ENCODE measurements at regions not wholly inside any gene's neighbourhood (a gene's known extent, or its start where the extent isn't known, plus 50 kb on each side); places are given as distances from the start of the nearest gene placed in this dataset.

DNA sequence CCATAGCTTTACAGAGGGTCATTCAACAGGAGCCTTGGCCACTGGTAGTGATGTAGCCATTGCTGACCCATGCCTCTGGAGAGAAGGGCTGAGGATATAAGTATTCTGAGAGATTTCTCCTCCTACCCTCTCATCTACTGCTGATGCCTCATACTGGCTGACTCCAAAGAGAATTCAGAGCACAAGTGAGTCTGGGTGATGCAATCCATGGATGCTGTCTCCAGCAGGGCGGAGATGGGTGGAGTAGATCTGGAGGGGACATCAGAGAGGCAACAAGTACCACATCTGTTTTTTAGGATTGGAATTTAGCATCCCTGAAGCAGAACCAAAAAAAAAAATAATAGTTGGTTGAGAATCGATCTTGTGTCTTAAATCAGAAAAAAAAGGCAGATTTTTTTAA is 705.7 kb upstream of the CELF2 start:
- intact Hi-C loops (cut with micrococcal nuclease): no loop called here
- Mint-ChIP-seq H3K27me3 (no peaks in the 10 kb centered on the region), H3K9me3 (peaks cover 8% of the 10 kb centered on the region), H3K4me3 (no peak overlapping the region), H3K27ac (no peak overlapping the region), H3K4me1 (ENCODE audit: low read depth) (no peaks in the 10 kb centered on the region), H3K36me3 (ENCODE audit: low read depth) (no peaks in the 10 kb centered on the region)

DNA sequence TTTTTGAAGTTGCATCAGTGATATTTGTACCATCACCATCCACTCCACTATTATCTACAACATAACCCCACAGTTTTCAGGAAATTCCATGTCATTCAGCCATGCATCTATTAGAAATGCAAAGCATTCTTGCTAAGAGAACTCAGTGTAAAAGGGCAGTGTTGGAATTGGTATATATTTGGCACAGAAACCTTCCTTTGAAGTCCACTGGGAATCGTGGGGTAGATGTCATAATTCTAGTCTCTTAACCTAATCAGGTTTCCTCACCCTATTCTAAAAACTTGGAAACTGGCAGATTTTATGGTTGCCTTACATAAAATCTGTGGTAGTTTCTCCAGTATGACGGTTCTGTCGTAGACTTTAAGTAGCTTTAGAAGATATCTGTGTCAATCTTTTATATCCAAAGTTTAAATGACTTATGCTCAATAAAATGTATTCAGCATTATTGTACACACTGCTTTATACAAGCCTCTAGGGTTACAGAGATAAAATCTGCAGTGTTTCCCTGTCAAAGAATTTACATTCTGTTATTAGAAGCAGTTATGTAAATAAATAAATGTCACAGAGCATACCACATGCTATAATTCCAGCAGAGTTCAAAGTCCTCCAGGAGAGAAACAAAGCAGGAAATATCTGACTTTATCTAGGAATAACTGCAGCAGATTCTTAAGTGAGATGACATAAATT is 704.4 kb upstream of the CELF2 start:
- no peaks in the 10 kb centered on the region for H3K36me3 Mint-ChIP-seq (ENCODE audit: low read depth)
- intact Hi-C loops (cut with micrococcal nuclease): no loop called here
- H3K27me3 Mint-ChIP-seq: no peaks in the 10 kb centered on the region
- H3K9me3 Mint-ChIP-seq: no peaks in the 10 kb centered on the region
- H3K4me1 Mint-ChIP-seq (ENCODE audit: low read depth): no peaks in the 10 kb centered on the region
- H3K4me3 Mint-ChIP-seq: no peak overlapping the region
- H3K27ac Mint-ChIP-seq: no peak overlapping the region

DNA sequence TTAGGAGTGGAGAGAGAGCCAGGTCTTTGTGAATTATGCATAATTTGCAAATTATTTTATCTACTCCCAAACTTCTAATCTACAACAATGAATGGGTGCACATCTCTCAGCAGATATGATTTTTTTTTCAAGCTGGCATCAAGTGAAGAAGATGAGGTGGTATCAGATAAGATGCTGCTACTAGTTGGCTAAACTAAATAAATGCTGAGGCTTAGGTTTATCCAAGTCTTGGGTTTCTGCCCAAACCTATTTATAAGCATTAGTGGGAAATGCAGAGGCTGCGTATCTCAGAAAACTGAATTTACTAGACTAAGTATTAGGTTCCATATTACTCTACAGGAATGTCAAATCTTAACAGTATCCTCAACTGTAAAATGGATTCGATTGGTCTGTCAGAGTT is 703.0 kb upstream of the CELF2 start:
- Mint-ChIP-seq H3K27ac (no peak overlapping the region), H3K4me1 (ENCODE audit: low read depth) (no peaks in the 10 kb centered on the region), H3K27me3 (no peaks in the 10 kb centered on the region), H3K4me3 (no peak overlapping the region), H3K9me3 (no peaks in the 10 kb centered on the region), H3K36me3 (ENCODE audit: low read depth) (no peaks in the 10 kb centered on the region)
- intact Hi-C loops (cut with micrococcal nuclease): no loop called here

DNA sequence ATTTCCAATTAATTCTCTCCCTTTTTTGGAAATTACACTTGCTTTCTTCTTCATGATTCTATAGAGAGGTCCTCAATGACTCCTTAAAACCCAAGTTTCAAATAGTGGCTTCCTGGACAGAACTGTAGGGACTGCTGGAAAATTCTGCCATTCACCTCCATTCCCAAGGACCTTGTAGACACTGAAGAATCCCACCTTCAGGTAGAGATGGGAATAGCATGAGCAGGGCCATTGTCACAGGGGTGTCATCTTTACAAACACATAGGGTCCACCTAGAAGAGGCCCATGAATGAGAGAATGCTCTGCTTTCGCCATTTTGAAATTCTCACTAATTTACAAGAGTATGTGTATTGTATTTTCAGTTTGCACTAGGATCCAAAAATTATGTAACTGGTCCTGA is 701.7 kb upstream of the CELF2 start:
- no peaks in the 10 kb centered on the region for H3K36me3 Mint-ChIP-seq (ENCODE audit: low read depth)
- intact Hi-C loops (cut with micrococcal nuclease): no loop called here
- no peak overlapping the region for H3K4me3 Mint-ChIP-seq
- no peaks in the 10 kb centered on the region for H3K27me3 Mint-ChIP-seq
- H3K27ac Mint-ChIP-seq: no peak overlapping the region
- H3K9me3 Mint-ChIP-seq: peaks cover 3% of the 10 kb centered on the region
- H3K4me1 Mint-ChIP-seq (ENCODE audit: low read depth): no peaks in the 10 kb centered on the region

DNA sequence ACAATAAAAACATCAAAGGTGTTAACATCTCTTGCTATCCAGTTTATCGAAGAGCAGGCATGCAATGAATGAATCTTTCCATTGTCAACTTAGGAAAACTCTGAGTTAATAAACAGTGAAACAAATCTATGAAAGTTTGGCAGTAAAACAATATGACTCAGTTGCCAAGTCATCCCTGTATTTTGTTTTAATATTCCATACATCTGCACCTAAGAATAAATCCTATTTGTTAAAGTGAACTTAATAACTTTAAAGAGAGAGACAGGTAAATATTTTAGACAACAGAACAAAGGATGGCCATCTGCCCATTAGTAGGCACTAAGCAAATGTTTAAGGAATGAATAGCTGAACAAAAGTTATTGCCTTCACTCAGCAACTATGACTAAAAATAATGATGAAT is 700.5 kb upstream of the CELF2 start:
- H3K4me3 Mint-ChIP-seq: no peak overlapping the region
- intact Hi-C loops (cut with micrococcal nuclease): no loop called here
- no peaks in the 10 kb centered on the region for H3K36me3 Mint-ChIP-seq (ENCODE audit: low read depth)
- no peak overlapping the region for H3K27ac Mint-ChIP-seq
- H3K4me1 Mint-ChIP-seq (ENCODE audit: low read depth): no peaks in the 10 kb centered on the region
- no peaks in the 10 kb centered on the region for H3K27me3 Mint-ChIP-seq
- peaks cover 15% of the 10 kb centered on the region for H3K9me3 Mint-ChIP-seq

DNA sequence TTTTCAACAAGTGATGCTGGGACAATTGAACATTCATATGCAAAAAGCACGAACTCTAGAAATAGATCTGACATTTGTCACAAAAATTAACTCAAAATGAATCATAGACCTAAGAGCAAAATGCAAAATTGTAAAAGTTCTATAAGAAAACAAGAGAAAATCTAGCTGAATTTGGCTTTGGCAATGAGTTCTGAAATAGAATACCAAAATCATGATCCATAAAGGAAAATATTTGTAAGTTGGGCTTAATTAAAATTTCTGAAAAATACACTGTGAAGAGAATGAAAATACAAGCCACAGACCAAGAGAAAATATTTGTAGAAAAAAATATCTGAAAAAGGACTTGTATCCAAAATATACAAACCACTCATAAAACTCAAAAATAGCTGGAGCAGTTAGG is 698.8 kb upstream of the CELF2 start:
- H3K4me1 Mint-ChIP-seq (ENCODE audit: low read depth): no peaks in the 10 kb centered on the region
- intact Hi-C loops (cut with micrococcal nuclease): no loop called here
- peaks cover 17% of the 10 kb centered on the region for H3K9me3 Mint-ChIP-seq
- H3K27ac Mint-ChIP-seq: no peak overlapping the region
- H3K4me3 Mint-ChIP-seq: no peak overlapping the region
- H3K27me3 Mint-ChIP-seq: no peaks in the 10 kb centered on the region
- H3K36me3 Mint-ChIP-seq (ENCODE audit: low read depth): no peaks in the 10 kb centered on the region

DNA sequence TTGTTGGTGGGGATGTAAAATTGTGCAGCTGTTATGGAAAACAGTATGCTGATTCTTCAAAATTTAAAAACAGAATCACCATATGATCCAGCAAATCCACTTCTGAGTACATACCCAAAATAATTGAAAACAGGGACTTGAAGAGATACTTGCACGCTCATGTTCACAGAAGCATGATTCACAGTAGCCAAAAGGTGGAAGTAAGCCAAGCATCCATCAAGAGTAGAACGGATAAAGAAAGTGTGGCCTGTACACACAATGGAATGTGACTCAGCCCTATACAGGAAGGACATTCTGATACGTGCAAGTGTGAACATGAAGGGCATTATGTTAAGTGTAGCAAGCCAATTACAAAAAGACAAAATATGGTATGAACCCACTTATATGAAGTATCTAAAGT is 696.7 kb upstream of the CELF2 start:
- intact Hi-C loops (cut with micrococcal nuclease): no loop called here
- no peaks in the 10 kb centered on the region for H3K36me3 Mint-ChIP-seq (ENCODE audit: low read depth)
- no peak overlapping the region for H3K4me3 Mint-ChIP-seq
- H3K9me3 Mint-ChIP-seq: peaks cover 17% of the 10 kb centered on the region
- no peaks in the 10 kb centered on the region for H3K4me1 Mint-ChIP-seq (ENCODE audit: low read depth)
- H3K27me3 Mint-ChIP-seq: no peaks in the 10 kb centered on the region
- H3K27ac Mint-ChIP-seq: no peak overlapping the region

DNA sequence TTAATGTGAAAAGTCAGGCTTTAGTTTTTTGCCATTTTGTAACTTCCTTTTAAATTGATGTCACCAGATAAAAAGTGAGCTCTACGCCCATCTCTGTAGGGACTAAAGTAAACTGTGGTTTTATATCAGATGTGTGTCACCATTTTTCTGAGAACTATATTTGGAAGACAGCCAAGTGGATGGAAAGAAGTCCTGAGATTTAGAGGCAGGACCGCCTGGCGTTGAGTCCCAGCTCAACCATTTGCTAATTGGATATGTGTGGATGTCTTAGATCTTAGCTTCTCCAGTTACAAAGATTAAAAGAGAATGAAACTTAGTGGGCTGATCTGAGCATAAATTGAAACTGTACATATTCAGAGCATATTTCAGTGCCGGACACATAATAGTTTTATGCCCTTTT is 691.6 kb upstream of the CELF2 start:
- no peaks in the 10 kb centered on the region for H3K27me3 Mint-ChIP-seq
- H3K4me3 Mint-ChIP-seq: no peak overlapping the region
- H3K27ac Mint-ChIP-seq: no peak overlapping the region
- intact Hi-C loops (cut with micrococcal nuclease): no loop called here
- H3K36me3 Mint-ChIP-seq (ENCODE audit: low read depth): no peaks in the 10 kb centered on the region
- peaks cover 12% of the 10 kb centered on the region for H3K9me3 Mint-ChIP-seq
- H3K4me1 Mint-ChIP-seq (ENCODE audit: low read depth): no peaks in the 10 kb centered on the region

DNA sequence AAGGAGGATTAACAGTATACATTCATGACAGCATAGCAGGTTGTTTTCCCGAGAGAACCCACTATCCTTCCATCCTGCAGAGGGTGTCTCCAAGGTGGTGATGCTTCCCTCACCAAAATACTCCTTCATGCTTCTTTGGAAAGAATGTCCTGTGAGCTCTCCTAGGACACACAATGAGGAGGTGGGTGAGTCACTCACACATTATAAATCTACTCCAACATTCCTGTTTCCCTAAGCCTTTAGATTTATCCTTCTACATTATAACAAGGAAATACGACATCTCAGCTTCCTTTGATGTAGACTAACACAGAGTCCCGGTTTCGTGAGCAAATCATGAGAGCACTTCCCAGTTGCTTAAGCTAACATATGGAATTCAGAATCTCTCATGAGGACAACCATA is 689.7 kb upstream of the CELF2 start:
- Mint-ChIP-seq H3K9me3 (no peaks in the 10 kb centered on the region), H3K4me1 (ENCODE audit: low read depth) (no peaks in the 10 kb centered on the region), H3K4me3 (no peak overlapping the region), H3K27ac (no peak overlapping the region), H3K36me3 (ENCODE audit: low read depth) (no peaks in the 10 kb centered on the region), H3K27me3 (no peaks in the 10 kb centered on the region)
- intact Hi-C loops (cut with micrococcal nuclease): no loop called here

DNA sequence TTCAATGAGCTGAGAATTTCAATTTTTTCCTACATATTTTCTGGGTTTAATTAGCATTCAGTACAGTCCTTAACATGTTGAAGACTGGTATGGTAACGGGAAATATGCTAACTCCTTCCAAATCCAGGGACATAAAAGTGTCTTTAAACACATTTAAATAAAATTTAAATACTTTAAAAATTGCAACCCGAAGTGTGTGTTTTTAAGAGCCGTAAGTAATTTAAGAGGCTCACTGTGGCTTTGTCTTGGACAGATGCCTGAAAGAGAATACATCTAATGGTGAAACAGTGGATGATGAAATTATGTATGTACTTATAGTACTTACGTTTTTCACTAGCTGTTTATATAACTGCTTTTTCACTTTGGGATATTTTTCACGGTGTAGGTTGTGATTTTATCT is 687.3 kb upstream of the CELF2 start:
- H3K4me3 Mint-ChIP-seq: no peak overlapping the region
- no peaks in the 10 kb centered on the region for H3K27me3 Mint-ChIP-seq
- H3K4me1 Mint-ChIP-seq (ENCODE audit: low read depth): no peaks in the 10 kb centered on the region
- intact Hi-C loops (cut with micrococcal nuclease): no loop called here
- no peak overlapping the region for H3K27ac Mint-ChIP-seq
- H3K36me3 Mint-ChIP-seq (ENCODE audit: low read depth): no peaks in the 10 kb centered on the region
- H3K9me3 Mint-ChIP-seq: peaks cover 7% of the 10 kb centered on the region

DNA sequence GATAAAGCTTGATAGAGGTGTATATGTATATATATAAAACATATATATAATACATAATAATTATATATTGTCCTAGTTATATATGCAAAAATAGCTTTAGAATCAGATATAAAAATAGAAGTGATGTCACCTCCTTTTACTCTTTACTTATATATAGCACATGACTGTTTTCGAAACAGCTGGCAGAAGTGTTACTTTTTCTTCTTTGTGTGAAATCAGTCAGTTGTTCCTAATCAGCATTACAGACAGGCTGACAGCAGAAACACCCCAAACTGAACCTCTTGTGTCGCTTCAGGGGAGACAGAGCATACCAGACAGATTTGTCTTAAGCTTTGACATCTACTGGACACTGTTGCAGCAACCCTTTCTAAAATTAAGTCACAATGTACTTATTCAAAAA is 684.9 kb upstream of the CELF2 start:
- peaks cover 2% of the 10 kb centered on the region for H3K27me3 Mint-ChIP-seq
- no peak overlapping the region for H3K27ac Mint-ChIP-seq
- H3K9me3 Mint-ChIP-seq: peaks cover 7% of the 10 kb centered on the region
- no peak overlapping the region for H3K4me3 Mint-ChIP-seq
- no peaks in the 10 kb centered on the region for H3K4me1 Mint-ChIP-seq (ENCODE audit: low read depth)
- no peaks in the 10 kb centered on the region for H3K36me3 Mint-ChIP-seq (ENCODE audit: low read depth)
- intact Hi-C loops (cut with micrococcal nuclease): no loop called here

DNA sequence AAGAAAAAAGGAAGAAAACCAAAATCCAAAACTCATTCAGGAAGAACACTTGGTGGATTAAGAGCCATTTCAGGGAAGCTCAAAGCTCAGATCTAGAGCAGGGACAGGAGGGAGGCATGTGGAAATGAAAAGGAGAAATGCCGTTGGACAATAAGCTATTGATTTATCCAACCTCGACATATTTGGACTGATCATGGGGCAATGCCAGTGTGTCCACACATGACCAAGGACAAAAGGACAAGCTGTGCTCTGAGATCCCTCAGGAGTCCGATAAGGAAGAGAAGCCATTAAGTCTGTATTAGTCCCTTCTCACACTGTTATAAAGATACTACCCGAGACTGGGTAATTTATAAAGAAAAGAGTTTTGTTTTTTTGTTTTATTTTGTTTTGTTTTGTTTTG is 684.0 kb upstream of the CELF2 start:
- Mint-ChIP-seq H3K27me3 (peaks cover 2% of the 10 kb centered on the region), H3K36me3 (ENCODE audit: low read depth) (no peaks in the 10 kb centered on the region), H3K9me3 (peaks cover 7% of the 10 kb centered on the region), H3K4me3 (no peak overlapping the region), H3K27ac (no peak overlapping the region), H3K4me1 (ENCODE audit: low read depth) (no peaks in the 10 kb centered on the region)
- intact Hi-C loops (cut with micrococcal nuclease): no loop called here

DNA sequence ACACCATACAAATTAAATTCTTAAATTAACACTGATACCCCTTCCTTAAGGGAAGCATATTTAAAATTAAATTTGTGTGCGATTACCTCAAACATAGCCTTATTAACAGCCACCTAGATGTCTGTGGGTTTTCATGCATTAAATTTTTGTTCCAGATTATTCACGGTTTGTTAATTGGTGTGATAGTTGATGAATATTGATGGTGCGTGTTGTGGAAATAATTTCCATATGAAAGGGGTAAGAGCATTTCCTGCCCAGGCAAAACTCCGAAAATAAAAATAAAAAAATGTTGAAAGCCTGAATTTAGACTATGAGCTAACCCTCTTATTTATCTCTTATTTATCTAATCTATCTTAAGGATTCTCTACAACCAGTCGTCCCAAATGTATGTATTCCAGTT is 679.3 kb upstream of the CELF2 start:
- Mint-ChIP-seq H3K4me1 (ENCODE audit: low read depth) (no peaks in the 10 kb centered on the region), H3K27me3 (peaks cover 2% of the 10 kb centered on the region), H3K4me3 (no peak overlapping the region), H3K36me3 (ENCODE audit: low read depth) (no peaks in the 10 kb centered on the region), H3K27ac (no peak overlapping the region), H3K9me3 (peaks cover 22% of the 10 kb centered on the region)
- intact Hi-C loops (cut with micrococcal nuclease): no loop called here

DNA sequence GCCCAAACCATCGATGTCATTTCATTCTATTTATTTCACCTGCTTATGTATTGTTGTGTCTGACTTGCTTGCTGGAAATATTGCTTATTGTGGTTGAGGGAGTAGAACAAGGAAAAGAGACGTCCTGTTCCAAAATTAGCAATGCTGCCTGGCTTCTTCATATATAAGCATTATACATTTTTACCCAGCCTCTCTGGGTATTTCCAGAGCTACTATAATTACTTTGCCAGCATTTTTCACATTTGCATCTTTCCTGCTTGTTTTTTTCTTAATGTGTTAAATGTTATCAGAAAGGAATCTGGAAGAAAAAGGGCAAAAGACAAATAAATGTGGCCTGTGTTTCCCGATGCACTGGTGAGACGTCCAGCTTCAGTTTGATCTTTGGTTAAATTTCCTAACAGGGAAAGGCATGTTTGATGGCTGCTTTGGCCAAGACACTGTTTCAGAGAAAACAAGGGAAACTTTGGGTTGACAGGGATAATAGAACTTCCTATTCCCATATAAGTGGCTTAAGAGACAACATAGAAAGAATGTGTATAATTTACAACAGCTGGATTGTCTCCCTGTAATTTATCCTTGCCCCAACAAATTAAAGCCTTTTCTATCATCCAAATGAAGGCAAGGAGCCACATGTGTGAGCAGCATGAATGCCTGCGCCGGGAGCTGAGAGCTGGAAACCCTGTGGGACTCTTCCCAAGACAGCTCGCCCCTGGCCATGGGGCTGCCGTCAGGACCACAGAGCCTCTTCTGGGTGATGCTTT is 671.1 kb upstream of the CELF2 start:
- no peaks in the 10 kb centered on the region for H3K36me3 Mint-ChIP-seq (ENCODE audit: low read depth)
- no peaks in the 10 kb centered on the region for H3K4me1 Mint-ChIP-seq (ENCODE audit: low read depth)
- peaks cover 12% of the 10 kb centered on the region for H3K9me3 Mint-ChIP-seq
- no peak overlapping the region for H3K27ac Mint-ChIP-seq
- no peak overlapping the region for H3K4me3 Mint-ChIP-seq
- H3K27me3 Mint-ChIP-seq: no peaks in the 10 kb centered on the region
- intact Hi-C loops (cut with micrococcal nuclease): no loop called here

DNA sequence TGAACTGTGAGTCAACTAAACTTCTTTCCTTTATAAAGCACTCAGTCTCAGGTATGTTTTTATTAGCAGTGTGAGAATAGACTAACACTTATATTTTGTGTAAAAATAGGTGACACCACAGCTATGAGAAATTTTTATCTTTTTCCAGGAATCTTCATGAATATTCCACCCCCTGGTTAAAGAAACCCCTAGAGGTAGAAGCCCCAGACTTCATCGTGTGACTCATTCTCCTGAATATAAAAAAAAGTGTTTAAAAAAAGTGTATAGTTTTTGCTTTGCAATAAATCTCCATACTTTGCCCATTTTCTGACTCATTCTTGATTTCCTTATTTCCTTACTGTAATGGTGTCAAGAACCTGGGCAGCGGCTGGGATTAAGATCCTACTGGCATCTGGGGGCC is 667.6 kb upstream of the CELF2 start:
- no peak overlapping the region for H3K27ac Mint-ChIP-seq
- no peaks in the 10 kb centered on the region for H3K4me1 Mint-ChIP-seq (ENCODE audit: low read depth)
- no peaks in the 10 kb centered on the region for H3K9me3 Mint-ChIP-seq
- H3K4me3 Mint-ChIP-seq: no peak overlapping the region
- intact Hi-C loops (cut with micrococcal nuclease): no loop called here
- H3K36me3 Mint-ChIP-seq (ENCODE audit: low read depth): no peaks in the 10 kb centered on the region
- no peaks in the 10 kb centered on the region for H3K27me3 Mint-ChIP-seq

All from dendritic cell treated with granulocyte-macrophage colony-stimulating factor and Interleukin-4, amounts not matched to agents 40 ng/mL and 50 ng/mL, for 4 days (primary cell).